BE2C (cell line): ENCODE measurements at regions not wholly inside any gene's neighbourhood (a gene's known extent, or its start where the extent isn't known, plus 50 kb on each side); places are given as distances from the start of the nearest gene placed in this dataset.
A peak's percentile ranks its signal among the peaks of the same experiment; 100 is the strongest.

ENCODE experiments used
- DNase-seq: peaks from one replicate; pipeline ENCODE4 v3.0.0-alpha.2; 2020
- H3K27me3 ChIP-seq: fragments of 250-450 bp; sonication (Bioruptor Pico); 2 replicates; pipeline ENCODE4 v1.5.1; 2020; ENCODE audit warnings: mild to moderate bottlenecking
- H3K36me3 ChIP-seq: fragments of 250-450 bp; sonication (Bioruptor Pico); 2 replicates; pipeline ENCODE4 v1.5.1; 2020; ENCODE audit warnings: mild to moderate bottlenecking
- H3K4me1 ChIP-seq: fragments of 250-450 bp; sonication (Bioruptor Pico); 2 replicates; pipeline ENCODE4 v1.5.1; 2020
- H3K4me3 ChIP-seq: 2 replicates; pipeline ENCODE4 v1.5.1; 2011; ENCODE audit warnings: low read depth, low read length
- H3K9me3 ChIP-seq: fragments of 250-450 bp; sonication (Bioruptor Pico); 2 replicates; pipeline ENCODE4 v1.5.1; 2020
- CTCF ChIP-seq: IDR thresholded peaks from 2 replicates; pipeline ENCODE4 v1.5.1; 2012; ENCODE audit warnings: mild to moderate bottlenecking, low read depth, low read length

GRCh38 chr13:87894059-87894458 lies 222.9 kb downstream of the SLITRK5 start:
- no peak for TF ChIP-seq CTCF
- no peak for DNase-seq
- Histone ChIP-seq H3K27me3 (no peaks in the 10 kb centered on the region), H3K36me3 (no peaks in the 10 kb centered on the region), H3K4me1 (no peaks in the 10 kb centered on the region), H3K9me3 (no peaks in the 10 kb centered on the region), H3K4me3 (no peak overlapping the region)

- no peaks in the 10 kb centered on the region for H3K36me3 ChIP-seq
Observed at GRCh38 chr13:87903553-87903952, 232.4 kb downstream of the SLITRK5 start.

GRCh38 chr13:87906411-87906810 lies 235.2 kb downstream of the SLITRK5 start:
- Histone ChIP-seq H3K36me3 (no peaks in the 10 kb centered on the region), H3K9me3 (no peaks in the 10 kb centered on the region), H3K4me1 (no peaks in the 10 kb centered on the region), H3K4me3 (no peak overlapping the region), H3K27me3 (no peaks in the 10 kb centered on the region)
- TF ChIP-seq CTCF: no peak
- no peak for DNase-seq

More at GRCh38 chr13:87903553-87903952, 232.4 kb downstream of the SLITRK5 start:
- DNase-seq: no peak
- no peak for TF ChIP-seq CTCF
- no peaks in the 10 kb centered on the region for H3K4me1 ChIP-seq
- H3K4me3 ChIP-seq: no peak overlapping the region
- H3K27me3 ChIP-seq: no peaks in the 10 kb centered on the region
- no peaks in the 10 kb centered on the region for H3K9me3 ChIP-seq

GRCh38 chr13:87907202-87907601 lies 236.0 kb downstream of the SLITRK5 start:
- Histone ChIP-seq H3K36me3 (no peaks in the 10 kb centered on the region), H3K27me3 (no peaks in the 10 kb centered on the region), H3K9me3 (no peaks in the 10 kb centered on the region), H3K4me1 (no peaks in the 10 kb centered on the region), H3K4me3 (no peak overlapping the region)
- no peak for DNase-seq
- TF ChIP-seq CTCF: no peak

GRCh38 chr13:87919956-87920355 lies 248.8 kb downstream of the SLITRK5 start:
- no peaks in the 10 kb centered on the region for H3K9me3 ChIP-seq
- no peak for TF ChIP-seq CTCF
- peaks cover 9% of the 10 kb centered on the region for H3K4me1 ChIP-seq
- H3K27me3 ChIP-seq: no peaks in the 10 kb centered on the region
- H3K4me3 ChIP-seq: no peak overlapping the region
- H3K36me3 ChIP-seq: no peaks in the 10 kb centered on the region
- DNase-seq: no peak

- no peak for TF ChIP-seq CTCF
- no peaks in the 10 kb centered on the region for H3K36me3 ChIP-seq
- no peaks in the 10 kb centered on the region for H3K9me3 ChIP-seq
- peaks cover 9% of the 10 kb centered on the region for H3K4me1 ChIP-seq
- DNase-seq: peak; percentile 78
- no peak overlapping the region for H3K4me3 ChIP-seq
- H3K27me3 ChIP-seq: no peaks in the 10 kb centered on the region
Observed at GRCh38 chr13:87923753-87924152, 252.6 kb downstream of the SLITRK5 start.
